HUES6 (cell line): ENCODE measurements at regions not wholly inside any gene's neighbourhood (a gene's known extent, or its start where the extent isn't known, plus 50 kb on each side); places are given as distances from the start of the nearest gene placed in this dataset.
A peak's percentile ranks its signal among the peaks of the same experiment; 100 is the strongest.

Source experiments
- H3K27ac ChIP-seq: 2 replicates; pipeline ENCODE4 v1.7.0; 2013; ENCODE audit warnings: low read depth, mild to moderate bottlenecking, low read length, inconsistent platforms
- H3K27me3 ChIP-seq: 2 replicates; pipeline ENCODE4 v1.6.1; 2013; ENCODE audit warnings: low read length; ENCODE audit not compliant: control insufficient read depth, insufficient read depth
- H3K36me3 ChIP-seq: 2 replicates; pipeline ENCODE4 v1.6.1; 2013; ENCODE audit warnings: low read length; ENCODE audit not compliant: control insufficient read depth, insufficient read depth
- H3K4me1 ChIP-seq: 2 replicates; pipeline ENCODE4 v1.6.1; 2013; ENCODE audit warnings: low read length; ENCODE audit not compliant: control insufficient read depth, insufficient read depth
- H3K4me3 ChIP-seq: 2 replicates; pipeline ENCODE4 v1.5.1; 2013; ENCODE audit warnings: low read depth, low read length
- H3K9ac ChIP-seq: one replicate; pipeline ENCODE4 v1.6.1; 2013; ENCODE audit warnings: mild to moderate bottlenecking, low read length
- H3K9me3 ChIP-seq: 2 replicates; pipeline ENCODE4 v1.6.1; 2013; ENCODE audit warnings: low read depth, low read length; ENCODE audit not compliant: control insufficient read depth, insufficient read depth

- Histone ChIP-seq H3K4me1 (no peaks in the 10 kb centered on the region), H3K36me3 (no peaks in the 10 kb centered on the region), H3K27me3 (no peaks in the 10 kb centered on the region), H3K4me3 (no peak overlapping the region), H3K9ac (no peak overlapping the region), H3K9me3 (no peaks in the 10 kb centered on the region), H3K27ac (no peak overlapping the region; the same call in 1 of the 2 replicates)
These were observed 262.7 kb upstream of the RGS18 start for GRCh38 chr1:191895462-191896058.

- Histone ChIP-seq H3K9me3 (no peaks in the 10 kb centered on the region), H3K9ac (no peak overlapping the region), H3K4me1 (no peaks in the 10 kb centered on the region), H3K4me3 (no peak overlapping the region), H3K27me3 (no peaks in the 10 kb centered on the region), H3K27ac (no peak overlapping the region), H3K36me3 (no peaks in the 10 kb centered on the region)
These were observed 261.1 kb upstream of the RGS18 start for GRCh38 chr1:191897134-191897533.

GRCh38 chr1:191901651-191902050, 256.6 kb upstream of the RGS18 start:
- Histone ChIP-seq H3K9me3 (no peaks in the 10 kb centered on the region), H3K4me3 (no peak overlapping the region), H3K36me3 (no peaks in the 10 kb centered on the region), H3K27ac (peak overlapping the region; percentile 51; the same call in 1 of the 2 replicates), H3K4me1 (no peaks in the 10 kb centered on the region), H3K27me3 (no peaks in the 10 kb centered on the region), H3K9ac (no peak overlapping the region)

- no peaks in the 10 kb centered on the region for H3K36me3 ChIP-seq
These were observed 253.3 kb upstream of the RGS18 start for GRCh38 chr1:191904991-191905390.

GRCh38 chr1:191905781-191906180, 252.5 kb upstream of the RGS18 start:
- Histone ChIP-seq H3K36me3 (no peaks in the 10 kb centered on the region), H3K4me1 (no peaks in the 10 kb centered on the region), H3K9me3 (peaks cover 13% of the 10 kb centered on the region), H3K4me3 (no peak overlapping the region), H3K27ac (no peak overlapping the region), H3K27me3 (no peaks in the 10 kb centered on the region), H3K9ac (no peak overlapping the region)

More at GRCh38 chr1:191904991-191905390, 253.3 kb upstream of the RGS18 start:
- peaks cover 13% of the 10 kb centered on the region for H3K9me3 ChIP-seq
- H3K4me1 ChIP-seq, result no peaks in the 10 kb centered on the region
- no peak overlapping the region for H3K9ac ChIP-seq
- H3K27me3 ChIP-seq, result no peaks in the 10 kb centered on the region
- no peak overlapping the region for H3K27ac ChIP-seq
- H3K4me3 ChIP-seq, result no peak overlapping the region

- Histone ChIP-seq H3K9me3 (peaks cover 13% of the 10 kb centered on the region), H3K36me3 (no peaks in the 10 kb centered on the region), H3K4me1 (no peaks in the 10 kb centered on the region), H3K27me3 (no peaks in the 10 kb centered on the region), H3K4me3 (no peak overlapping the region), H3K9ac (no peak overlapping the region), H3K27ac (no peak overlapping the region)
These were observed 251.1 kb upstream of the RGS18 start for GRCh38 chr1:191907121-191907520.

- H3K27ac ChIP-seq, result no peak overlapping the region
- no peaks in the 10 kb centered on the region for H3K36me3 ChIP-seq
- peaks cover 13% of the 10 kb centered on the region for H3K9me3 ChIP-seq
- no peaks in the 10 kb centered on the region for H3K27me3 ChIP-seq
- no peak overlapping the region for H3K9ac ChIP-seq
- H3K4me1 ChIP-seq, result no peaks in the 10 kb centered on the region
- H3K4me3 ChIP-seq, result no peak overlapping the region
These were observed 248.0 kb upstream of the RGS18 start for GRCh38 chr1:191910245-191910644.

- Histone ChIP-seq H3K36me3 (no peaks in the 10 kb centered on the region), H3K27me3 (no peaks in the 10 kb centered on the region), H3K9ac (no peak overlapping the region), H3K9me3 (peaks cover 13% of the 10 kb centered on the region), H3K4me3 (no peak overlapping the region), H3K27ac (no peak overlapping the region), H3K4me1 (no peaks in the 10 kb centered on the region)
These were observed 245.7 kb upstream of the RGS18 start for GRCh38 chr1:191912517-191912916.

GRCh38 chr1:191913260-191913977, 244.8 kb upstream of the RGS18 start:
- no peaks in the 10 kb centered on the region for H3K36me3 ChIP-seq
- H3K4me1 ChIP-seq, result no peaks in the 10 kb centered on the region
- no peak overlapping the region for H3K27ac ChIP-seq
- H3K9me3 ChIP-seq, result peaks cover 10% of the 10 kb centered on the region
- no peaks in the 10 kb centered on the region for H3K27me3 ChIP-seq
- H3K9ac ChIP-seq, result no peak overlapping the region
- no peak overlapping the region for H3K4me3 ChIP-seq

GRCh38 chr1:191929383-191929782, 228.9 kb upstream of the RGS18 start:
- no peak overlapping the region for H3K4me3 ChIP-seq
- H3K9ac ChIP-seq, result no peak overlapping the region

GRCh38 chr1:191943684-191944083, 214.6 kb upstream of the RGS18 start:
- no peak overlapping the region for H3K9ac ChIP-seq
- H3K27ac ChIP-seq, result no peak overlapping the region
- no peak overlapping the region for H3K4me3 ChIP-seq
- no peaks in the 10 kb centered on the region for H3K9me3 ChIP-seq
- no peaks in the 10 kb centered on the region for H3K27me3 ChIP-seq
- no peaks in the 10 kb centered on the region for H3K4me1 ChIP-seq
- H3K36me3 ChIP-seq, result no peaks in the 10 kb centered on the region

More at GRCh38 chr1:191929383-191929782, 228.9 kb upstream of the RGS18 start:
- no peaks in the 10 kb centered on the region for H3K4me1 ChIP-seq
- H3K9me3 ChIP-seq, result no peaks in the 10 kb centered on the region
- no peaks in the 10 kb centered on the region for H3K27me3 ChIP-seq
- no peak overlapping the region for H3K27ac ChIP-seq
- no peaks in the 10 kb centered on the region for H3K36me3 ChIP-seq
